Epithelial cell of esophagus (primary cell): ENCODE measurements at regions not wholly inside any gene's neighbourhood (a gene's known extent, or its start where the extent isn't known, plus 50 kb on each side); places are given as distances from the start of the nearest gene placed in this dataset.

ENCODE experiments used
- DNase-seq: peaks from one replicate; pipeline ENCODE4 v3.0.0; 2010; ENCODE audit warnings: low read depth
- H3K4me3 ChIP-seq: 2 replicates; pipeline ENCODE4 v1.5.1; 2011; ENCODE audit warnings: mild to moderate bottlenecking, low read length, control low read depth
- TF ChIP-seq, protein P1 (sequence below): IDR thresholded peaks from 2 replicates; pipeline ENCODE4 v1.5.1; 2011; ENCODE audit warnings: low read depth, mild to moderate bottlenecking, low read length, control low read depth, inconsistent platforms; ENCODE audit not compliant: insufficient read depth; ENCODE audit errors: missing control alignments

DNA sequence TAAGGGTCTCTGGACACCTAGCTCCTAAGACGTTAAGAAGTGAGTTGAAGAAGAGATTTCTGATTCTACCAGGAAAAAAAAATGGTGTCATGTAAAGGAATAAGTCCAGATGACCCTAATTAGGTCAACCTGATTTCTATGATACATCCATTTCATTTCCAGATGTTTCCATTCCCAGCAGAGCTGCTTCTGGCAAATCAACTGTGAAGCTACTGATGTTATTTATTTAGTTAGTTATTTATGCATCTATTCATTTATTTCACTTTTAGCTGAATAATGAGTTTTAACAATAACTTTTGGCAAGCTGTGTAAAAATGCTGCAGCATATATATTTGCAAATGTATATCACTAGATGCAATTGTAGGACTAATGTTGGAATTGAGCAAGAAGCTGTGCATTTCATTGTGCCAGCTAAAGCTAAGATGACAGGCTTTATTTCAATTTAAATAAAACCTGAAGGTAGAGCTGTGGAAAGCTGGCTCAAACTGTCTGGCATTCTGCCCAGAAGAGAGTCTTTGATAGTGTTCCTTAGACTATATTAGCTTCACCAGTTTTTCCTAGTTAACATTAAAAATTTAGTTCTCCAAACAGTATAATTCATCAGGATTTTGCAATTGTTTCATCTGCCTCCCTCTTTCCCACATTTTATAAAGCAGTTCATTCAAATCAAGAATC lies 1164.4 kb upstream of the ADGRL4 start:
- TF ChIP-seq, protein P1, sequence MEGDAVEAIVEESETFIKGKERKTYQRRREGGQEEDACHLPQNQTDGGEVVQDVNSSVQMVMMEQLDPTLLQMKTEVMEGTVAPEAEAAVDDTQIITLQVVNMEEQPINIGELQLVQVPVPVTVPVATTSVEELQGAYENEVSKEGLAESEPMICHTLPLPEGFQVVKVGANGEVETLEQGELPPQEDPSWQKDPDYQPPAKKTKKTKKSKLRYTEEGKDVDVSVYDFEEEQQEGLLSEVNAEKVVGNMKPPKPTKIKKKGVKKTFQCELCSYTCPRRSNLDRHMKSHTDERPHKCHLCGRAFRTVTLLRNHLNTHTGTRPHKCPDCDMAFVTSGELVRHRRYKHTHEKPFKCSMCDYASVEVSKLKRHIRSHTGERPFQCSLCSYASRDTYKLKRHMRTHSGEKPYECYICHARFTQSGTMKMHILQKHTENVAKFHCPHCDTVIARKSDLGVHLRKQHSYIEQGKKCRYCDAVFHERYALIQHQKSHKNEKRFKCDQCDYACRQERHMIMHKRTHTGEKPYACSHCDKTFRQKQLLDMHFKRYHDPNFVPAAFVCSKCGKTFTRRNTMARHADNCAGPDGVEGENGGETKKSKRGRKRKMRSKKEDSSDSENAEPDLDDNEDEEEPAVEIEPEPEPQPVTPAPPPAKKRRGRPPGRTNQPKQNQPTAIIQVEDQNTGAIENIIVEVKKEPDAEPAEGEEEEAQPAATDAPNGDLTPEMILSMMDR, result no peak
- peak; percentile 7 for DNase-seq

GRCh38 chr1:80164150-80164549 lies 1157.6 kb upstream of the ADGRL4 start:
- no peak for DNase-seq
- TF ChIP-seq, protein P1, result no peak
- no peak overlapping the region for H3K4me3 ChIP-seq

More for the DNA sequence above, 1164.4 kb upstream of the ADGRL4 start:
- no peak overlapping the region for H3K4me3 ChIP-seq

DNA sequence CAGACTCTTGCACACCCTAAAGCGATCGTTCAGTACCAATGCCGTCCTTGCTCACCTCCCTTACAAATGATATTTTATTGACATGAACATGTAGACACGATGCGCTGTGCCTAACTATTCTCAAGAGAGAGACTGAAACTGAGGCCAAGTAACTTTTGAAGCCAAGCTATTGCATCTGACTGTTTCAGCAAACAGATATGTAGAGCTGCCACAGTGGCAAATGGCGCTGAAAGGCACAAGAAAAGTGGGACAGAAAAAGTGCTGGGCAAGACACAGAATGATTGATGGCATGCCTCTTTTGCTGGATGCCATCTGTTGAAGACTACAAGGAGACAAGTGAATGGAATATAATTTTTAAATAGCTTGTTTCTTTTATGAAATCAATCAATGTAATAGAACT lies 1157.2 kb upstream of the ADGRL4 start:
- no peak for DNase-seq
- H3K4me3 ChIP-seq, result no peak overlapping the region
- TF ChIP-seq, protein P1, result no peak

DNA sequence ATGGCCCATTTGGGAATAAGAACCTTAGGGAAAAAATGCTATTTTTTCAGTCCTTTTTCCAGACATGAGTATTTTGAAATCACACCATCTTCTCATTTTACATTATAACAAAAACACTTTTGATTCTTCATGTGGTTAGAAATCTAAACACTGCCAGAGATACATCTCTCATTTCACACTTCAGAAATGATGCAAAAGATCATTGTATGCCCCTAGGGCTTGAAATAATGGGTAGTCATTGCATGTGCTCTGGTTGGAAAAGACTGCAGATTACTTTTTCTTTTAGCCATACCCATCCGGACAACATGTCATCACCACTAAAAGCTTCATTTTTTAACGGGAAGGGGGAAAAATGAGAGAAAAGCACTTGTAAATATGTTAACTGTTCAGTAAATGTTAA lies 1152.2 kb upstream of the ADGRL4 start:
- peak; percentile 23 for DNase-seq
- no peak overlapping the region for H3K4me3 ChIP-seq
- TF ChIP-seq, protein P1, result no peak

GRCh38 chr1:80158266-80158665 lies 1151.7 kb upstream of the ADGRL4 start:
- TF ChIP-seq, protein P1, result no peak
- no peak for DNase-seq
- H3K4me3 ChIP-seq, result no peak overlapping the region

GRCh38 chr1:80155371-80155770 lies 1148.8 kb upstream of the ADGRL4 start:
- H3K4me3 ChIP-seq, result no peak overlapping the region
- TF ChIP-seq, protein P1, result peak; percentile 45
- peak; percentile 39 for DNase-seq

GRCh38 chr1:80154176-80154575 lies 1147.6 kb upstream of the ADGRL4 start:
- no peak overlapping the region for H3K4me3 ChIP-seq
- peak; percentile 91 for DNase-seq
- TF ChIP-seq, protein P1, result no peak
